ENCODE measurements at regions not wholly inside any gene's neighbourhood (a gene's known extent, or its start where the extent isn't known, plus 50 kb on each side); places are given as distances from the start of the nearest gene placed in this dataset.

GRCh38 chr2:173843526-173843925, 121.6 kb downstream of the SP3 start:
- H3K4me1 ChIP-seq (ENCODE audit: insufficient read depth, low read length): no peaks in the 10 kb centered on the region; the same call in 1 of the 2 replicates
- H2BK12ac ChIP-seq (ENCODE audit: insufficient read length, low read depth, low read length): no peak overlapping the region
- no peaks in the 10 kb centered on the region for H3K9me3 ChIP-seq (ENCODE audit: control insufficient read depth, low read depth, low read length)
- H4K91ac ChIP-seq (ENCODE audit: insufficient read length, low read depth, low read length): no peak overlapping the region
- H4K20me1 ChIP-seq (ENCODE audit: control insufficient read depth, insufficient read depth, insufficient read length): no peaks in the 10 kb centered on the region
- Mint-ChIP-seq H3K27ac (no peak overlapping the region), H3K4me3 (no peak overlapping the region), H3K9me3 (peaks cover 3% of the 10 kb centered on the region in 2 experiments; a peak in 2 of 5 replicates), H3K4me1 (peaks cover 8 to 12% of the 10 kb centered on the region in 2 experiments), H3K36me3 (ENCODE audit: insufficient read depth in 1 of 3, low read depth in 3 of 3) (no peaks in the 10 kb centered on the region; a peak in 2 of 7 replicates), H3K27me3 (ENCODE audit: low read depth) (no peaks in the 10 kb centered on the region)
- no peak overlapping the region for H3T11ph ChIP-seq (ENCODE audit: low read length)
- H4K8ac ChIP-seq (replicated peaks; ENCODE audit: insufficient read length, low read depth, low read length): no peak overlapping the region
- no peak overlapping the region for H3K23ac ChIP-seq (ENCODE audit: insufficient read length, low read depth, low read length)
- no peaks in the 10 kb centered on the region for H3K79me1 ChIP-seq (ENCODE audit: insufficient read depth, low read depth, low read length, poor library complexity, severe bottlenecking)
- no peaks in the 10 kb centered on the region for H3K27me3 ChIP-seq (ENCODE audit: insufficient read depth, low read length)
- H3K9ac ChIP-seq (ENCODE audit: extremely low read depth, insufficient read length, low read length): no peak overlapping the region
- H3K4ac ChIP-seq (ENCODE audit: low read depth, low read length): no peak overlapping the region
- no CpG with 5 or more reads among the region's 6 CpGs for WGBS (ENCODE audit: extremely low coverage, insufficient read length, low lambda C conversion rate)
- no peaks in the 10 kb centered on the region for H3K79me2 ChIP-seq (ENCODE audit: insufficient read depth, low read length)
- no peak overlapping the region for H3K18ac ChIP-seq (ENCODE audit: insufficient read length, low read depth, low read length)
- no peak for DNase-seq
- no peak overlapping the region for H3K27ac ChIP-seq (ENCODE audit: insufficient read length, low read depth, low read length)
- no peak overlapping the region for H3K14ac ChIP-seq (ENCODE audit: insufficient read depth, low read length)
- no peak overlapping the region for H2BK5ac ChIP-seq (ENCODE audit: insufficient read length, low read length)
- H3K23me2 ChIP-seq (ENCODE audit: insufficient read length, low read depth, low read length, poor library complexity, severe bottlenecking): no peaks in the 10 kb centered on the region
- no peak overlapping the region for H3K56ac ChIP-seq (ENCODE audit: insufficient read length, low read depth, low read length)
- no peak overlapping the region for H2BK15ac ChIP-seq (ENCODE audit: low read depth, low read length)
- H3K4me2 ChIP-seq (ENCODE audit: insufficient read depth, insufficient read length, low read length): no peak overlapping the region
- no peak overlapping the region for H2BK120ac ChIP-seq (ENCODE audit: low read depth, low read length, poor library complexity, severe bottlenecking)
- no peak overlapping the region for H4K5ac ChIP-seq (ENCODE audit: insufficient read length, low read depth, low read length)
- no peak for TF ChIP-seq CTCF (conservative IDR thresholded peaks at IDR 0.05)
- H2AFZ ChIP-seq (ENCODE audit: low read length): no peak overlapping the region
- H2AK5ac ChIP-seq (ENCODE audit: insufficient read length, low read length): no peak overlapping the region
- H2BK20ac ChIP-seq (ENCODE audit: low read depth, low read length, poor library complexity, severe bottlenecking): no peak overlapping the region
